ENCODE measurements at regions not wholly inside any gene's neighbourhood (a gene's known extent, or its start where the extent isn't known, plus 50 kb on each side); places are given as distances from the start of the nearest gene placed in this dataset.

- TF ChIP-seq, protein P1, sequence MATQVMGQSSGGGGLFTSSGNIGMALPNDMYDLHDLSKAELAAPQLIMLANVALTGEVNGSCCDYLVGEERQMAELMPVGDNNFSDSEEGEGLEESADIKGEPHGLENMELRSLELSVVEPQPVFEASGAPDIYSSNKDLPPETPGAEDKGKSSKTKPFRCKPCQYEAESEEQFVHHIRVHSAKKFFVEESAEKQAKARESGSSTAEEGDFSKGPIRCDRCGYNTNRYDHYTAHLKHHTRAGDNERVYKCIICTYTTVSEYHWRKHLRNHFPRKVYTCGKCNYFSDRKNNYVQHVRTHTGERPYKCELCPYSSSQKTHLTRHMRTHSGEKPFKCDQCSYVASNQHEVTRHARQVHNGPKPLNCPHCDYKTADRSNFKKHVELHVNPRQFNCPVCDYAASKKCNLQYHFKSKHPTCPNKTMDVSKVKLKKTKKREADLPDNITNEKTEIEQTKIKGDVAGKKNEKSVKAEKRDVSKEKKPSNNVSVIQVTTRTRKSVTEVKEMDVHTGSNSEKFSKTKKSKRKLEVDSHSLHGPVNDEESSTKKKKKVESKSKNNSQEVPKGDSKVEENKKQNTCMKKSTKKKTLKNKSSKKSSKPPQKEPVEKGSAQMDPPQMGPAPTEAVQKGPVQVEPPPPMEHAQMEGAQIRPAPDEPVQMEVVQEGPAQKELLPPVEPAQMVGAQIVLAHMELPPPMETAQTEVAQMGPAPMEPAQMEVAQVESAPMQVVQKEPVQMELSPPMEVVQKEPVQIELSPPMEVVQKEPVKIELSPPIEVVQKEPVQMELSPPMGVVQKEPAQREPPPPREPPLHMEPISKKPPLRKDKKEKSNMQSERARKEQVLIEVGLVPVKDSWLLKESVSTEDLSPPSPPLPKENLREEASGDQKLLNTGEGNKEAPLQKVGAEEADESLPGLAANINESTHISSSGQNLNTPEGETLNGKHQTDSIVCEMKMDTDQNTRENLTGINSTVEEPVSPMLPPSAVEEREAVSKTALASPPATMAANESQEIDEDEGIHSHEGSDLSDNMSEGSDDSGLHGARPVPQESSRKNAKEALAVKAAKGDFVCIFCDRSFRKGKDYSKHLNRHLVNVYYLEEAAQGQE (IDR thresholded peaks at IDR 0.05; ENCODE audit: low read depth): no peak
- TF ChIP-seq CBX3 (IDR thresholded peaks at IDR 0.05; ENCODE audit: low read depth): no peak
- no peak for TF ChIP-seq EZH2 (IDR thresholded peaks at IDR 0.05)
- TF ChIP-seq POLR2A (IDR thresholded peaks at IDR 0.05; ENCODE audit: borderline replicate concordance, extremely low read depth, insufficient read depth, insufficient read length): no peak
- TF ChIP-seq SP1 (IDR thresholded peaks at IDR 0.05; ENCODE audit: low read depth): no peak
- TF ChIP-seq ZNF274 (IDR thresholded peaks at IDR 0.05; ENCODE audit: low read depth, low read length): no peak
- TF ChIP-seq FOSL1 (IDR thresholded peaks at IDR 0.05; ENCODE audit: low read depth): no peak
- TF ChIP-seq EGR1 (IDR thresholded peaks at IDR 0.05; ENCODE audit: low read depth): no peak
These were observed 931.0 kb downstream of the NCAM2 start (continued) for GRCh38 chr21:21929226-21929625.

DNA sequence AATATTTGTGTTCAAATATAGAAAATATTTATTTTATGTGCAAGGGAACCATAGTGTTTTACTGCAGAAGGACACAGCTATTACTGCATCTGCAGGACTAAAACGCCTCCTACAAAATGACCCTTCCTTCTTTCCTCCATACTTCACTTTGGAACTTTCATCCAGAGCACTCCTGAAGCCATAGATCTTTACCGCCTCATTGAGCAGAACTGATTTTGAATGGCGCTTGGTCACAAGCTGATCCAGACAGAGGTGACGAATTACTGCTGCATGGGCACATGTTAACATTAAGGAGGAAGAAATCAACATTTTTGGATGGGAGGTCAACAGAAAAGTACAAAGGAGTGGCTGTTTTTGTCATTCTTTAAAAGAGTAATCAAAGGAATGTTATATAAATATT, 931.6 kb downstream of the NCAM2 start:
- Histone ChIP-seq H3K4me2 (ENCODE audit: low read length) (no peak overlapping the region), H4K20me1 (ENCODE audit: insufficient read depth) (no peaks in the 10 kb centered on the region), H3K79me2 (ENCODE audit: insufficient read depth, low read length) (no peaks in the 10 kb centered on the region), H3K9me3 (ENCODE audit: control insufficient read depth in 1 of 2, insufficient read depth in 1 of 2, low read depth in 1 of 2, low read length in 2 of 2) (peaks cover 4 to 16% of the 10 kb centered on the region in 2 experiments; a peak in 2 of 4 replicates), H3K4me3 (replicated peaks in 1 of 2; ENCODE audit: low read depth in 1 of 2, low read length in 2 of 2) (no peak overlapping the region), H3K4me1 (ENCODE audit: control insufficient read depth in 1 of 2, insufficient read depth in 2 of 2, low read length in 2 of 2) (no peaks in the 10 kb centered on the region), H3K27ac (ENCODE audit: low read depth, low read length) (no peak overlapping the region), H2AFZ (ENCODE audit: low read depth, low read length, poor library complexity, severe bottlenecking) (no peak overlapping the region), H3K9ac (ENCODE audit: low read length) (no peak overlapping the region), H3K9me2 (ENCODE audit: insufficient read depth) (no peaks in the 10 kb centered on the region), H3K27me3 (ENCODE audit: insufficient read depth, low read length) (no peaks in the 10 kb centered on the region), H3K36me3 (ENCODE audit: control insufficient read depth in 1 of 2, insufficient read depth in 2 of 2, low read length in 2 of 2) (no peaks in the 10 kb centered on the region)
- TF ChIP-seq CTCF (IDR thresholded peaks at IDR 0.05 in 2 of 3, conservative IDR thresholded peaks at IDR 0.05 in 1 of 3; ENCODE audit: borderline replicate concordance in 1 of 3, insufficient read depth in 1 of 3, low read depth in 2 of 3, low read length in 2 of 3) (no peak), SIN3A (IDR thresholded peaks at IDR 0.05; ENCODE audit: low read depth) (no peak), ELF1 (IDR thresholded peaks at IDR 0.05; ENCODE audit: borderline replicate concordance, low read depth) (no peak), RAD21 (IDR thresholded peaks at IDR 0.05; ENCODE audit: low read depth) (no peak), POLR2A (IDR thresholded peaks at IDR 0.05; ENCODE audit: borderline replicate concordance, extremely low read depth, insufficient read depth, insufficient read length) (no peak), YY1 (IDR thresholded peaks at IDR 0.05; ENCODE audit: extremely low read depth, insufficient replicate concordance, low read depth, low read length) (no peak), ZNF274 (IDR thresholded peaks at IDR 0.05; ENCODE audit: low read depth, low read length) (no peak), FOSL1 (IDR thresholded peaks at IDR 0.05; ENCODE audit: low read depth) (no peak), CBX3 (IDR thresholded peaks at IDR 0.05; ENCODE audit: low read depth) (no peak), EZH2 (IDR thresholded peaks at IDR 0.05) (no peak), CEBPB (IDR thresholded peaks at IDR 0.05; ENCODE audit: low read depth) (no peak), JUND (IDR thresholded peaks at IDR 0.05) (no peak), SRF (IDR thresholded peaks at IDR 0.05; ENCODE audit: low read depth) (no peak), ATF3 (IDR thresholded peaks at IDR 0.05) (no peak)
- ChIA-PET RAD21 (ENCODE audit: low non-redundant PET in 1 of 2, low total read pairs in 2 of 2, uncharacterized antibody in 2 of 2, unreplicated experiment in 2 of 2) (no interaction called here), POLR2A (no interaction called here), CTCF (no interaction called here)
- ATAC-seq (no peak), DNase-seq (ENCODE audit: low read depth, low spot score) (no peak)
- no TSS peak for BruUV-seq (replicated peaks)
- intact Hi-C loops (cut with micrococcal nuclease): no loop called here

Data from HCT116 (cell line).